ENCODE measurements at regions not wholly inside any gene's neighbourhood (a gene's known extent, or its start where the extent isn't known, plus 50 kb on each side); places are given as distances from the start of the nearest gene placed in this dataset.

- WGBS, 2 donors, result 93 to 98% methylated on average over 1 of the region's 1 CpG
- intact Hi-C loops (cut with DNase I; ENCODE audit: low total_unique reads), result loop anchor here (10.0 kb wide), 1 partner anchor 347 kb away; no protein-coding TSS in a partner anchor
These were observed 67.1 kb upstream of the PIK3CG start for GRCh38 chr7:106797937-106798336.

GRCh38 chr7:106802589-106802988 is 62.5 kb upstream of the PIK3CG start:
- intact Hi-C loops (cut with DNase I; ENCODE audit: low total_unique reads), result no loop called here
- no peak for TF ChIP-seq CTCF (IDR thresholded peaks at IDR 0.05)
- no peak for TF ChIP-seq POLR2A (IDR thresholded peaks at IDR 0.05)
- 88 to 97% methylated on average over 2 of the region's 2 CpGs for WGBS, 2 donors
- no peak for DNase-seq (ENCODE audit: low spot score in 2 of 2)
- H3K4me3 ChIP-seq (ENCODE audit: low read depth, poor library complexity, severe bottlenecking), result no peak overlapping the region

More at GRCh38 chr7:106797937-106798336, 67.1 kb upstream of the PIK3CG start:
- TF ChIP-seq CTCF (IDR thresholded peaks at IDR 0.05), result no peak
- TF ChIP-seq POLR2A (IDR thresholded peaks at IDR 0.05), result no peak
- H3K4me3 ChIP-seq (ENCODE audit: low read depth, poor library complexity, severe bottlenecking), result no peak overlapping the region
- DNase-seq (ENCODE audit: low spot score in 2 of 2), result no peak

- 52 to 54% methylated on average over 4 of the region's 4 CpGs for WGBS, 2 donors
- no peak for TF ChIP-seq POLR2A (IDR thresholded peaks at IDR 0.05)
- TF ChIP-seq CTCF (IDR thresholded peaks at IDR 0.05), result no peak
- no peak for DNase-seq (ENCODE audit: low spot score in 2 of 2)
- intact Hi-C loops (cut with DNase I; ENCODE audit: low total_unique reads), result no loop called here
- H3K4me3 ChIP-seq (ENCODE audit: low read depth, poor library complexity, severe bottlenecking), result no peak overlapping the region
These were observed 58.5 kb upstream of the PIK3CG start for GRCh38 chr7:106806556-106806955.

- WGBS, 2 donors, result 85 to 87% methylated on average over 4 of the region's 4 CpGs
- H3K4me3 ChIP-seq (ENCODE audit: low read depth, poor library complexity, severe bottlenecking), result no peak overlapping the region
- no peak for DNase-seq (ENCODE audit: low spot score in 2 of 2)
- intact Hi-C loops (cut with DNase I; ENCODE audit: low total_unique reads), result no loop called here
- TF ChIP-seq POLR2A (IDR thresholded peaks at IDR 0.05) (no peak), CTCF (IDR thresholded peaks at IDR 0.05) (no peak)
These were observed 57.6 kb upstream of the PIK3CG start for GRCh38 chr7:106807474-106807873.

GRCh38 chr7:106808967-106809635 is 56.0 kb upstream of the PIK3CG start:
- 97% methylated on average over 9 of the region's 9 CpGs for WGBS, 2 donors
- TF ChIP-seq POLR2A (IDR thresholded peaks at IDR 0.05), result no peak
- TF ChIP-seq CTCF (IDR thresholded peaks at IDR 0.05), result no peak
- intact Hi-C loops (cut with DNase I; ENCODE audit: low total_unique reads), result no loop called here
- no peak overlapping the region for H3K4me3 ChIP-seq (ENCODE audit: low read depth, poor library complexity, severe bottlenecking)
- DNase-seq (ENCODE audit: low spot score in 2 of 2), result no peak

- H3K4me3 ChIP-seq (ENCODE audit: low read depth, poor library complexity, severe bottlenecking), result no peak overlapping the region
- WGBS, 2 donors, result 69 to 75% methylated on average over 3 of the region's 3 CpGs
- no peak for TF ChIP-seq CTCF (IDR thresholded peaks at IDR 0.05)
- TF ChIP-seq POLR2A (IDR thresholded peaks at IDR 0.05), result no peak
- DNase-seq (ENCODE audit: low spot score in 2 of 2), result no peak
- intact Hi-C loops (cut with DNase I; ENCODE audit: low total_unique reads), result no loop called here
These were observed 53.6 kb upstream of the PIK3CG start for GRCh38 chr7:106811472-106811871.
